ENCODE measurements at regions not wholly inside any gene's neighbourhood (a gene's known extent, or its start where the extent isn't known, plus 50 kb on each side); places are given as distances from the start of the nearest gene placed in this dataset.

GRCh38 chr17:71147906-71148305, 972.9 kb upstream of the SOX9 start:
- Histone ChIP-seq H3K79me2 (ENCODE audit: insufficient read depth, low read length) (no peaks in the 10 kb centered on the region), H3K9ac (ENCODE audit: low read length) (no peak overlapping the region), H4K20me1 (ENCODE audit: low read depth, low read length) (no peaks in the 10 kb centered on the region), H3F3A (ENCODE audit: insufficient read depth) (no peaks in the 10 kb centered on the region), H3K4me2 (ENCODE audit: low read depth, low read length, poor library complexity, severe bottlenecking) (no peak overlapping the region), H3K27ac (ENCODE audit: low read depth, low read length) (no peak overlapping the region), H2AFZ (ENCODE audit: low read depth, low read length, severe bottlenecking) (no peak overlapping the region), H3K9me2 (replicated peaks; ENCODE audit: insufficient read depth, low read length) (no peaks in the 10 kb centered on the region), H3K27me3 (ENCODE audit: low read length) (no peaks in the 10 kb centered on the region), H3K4me3 (ENCODE audit: insufficient read depth, low read length, poor library complexity, severe bottlenecking) (no peak overlapping the region), H3K9me3 (ENCODE audit: insufficient read depth, low read length) (no peaks in the 10 kb centered on the region), H3K36me3 (ENCODE audit: low read length) (no peaks in the 10 kb centered on the region)
- TF ChIP-seq EZH2phosphoT487 (conservative IDR thresholded peaks at IDR 0.05; ENCODE audit: low read length) (no peak), CTCF (IDR thresholded peaks at IDR 0.05; ENCODE audit: insufficient read depth, low read length, poor library complexity, severe bottlenecking) (no peak)

DNA sequence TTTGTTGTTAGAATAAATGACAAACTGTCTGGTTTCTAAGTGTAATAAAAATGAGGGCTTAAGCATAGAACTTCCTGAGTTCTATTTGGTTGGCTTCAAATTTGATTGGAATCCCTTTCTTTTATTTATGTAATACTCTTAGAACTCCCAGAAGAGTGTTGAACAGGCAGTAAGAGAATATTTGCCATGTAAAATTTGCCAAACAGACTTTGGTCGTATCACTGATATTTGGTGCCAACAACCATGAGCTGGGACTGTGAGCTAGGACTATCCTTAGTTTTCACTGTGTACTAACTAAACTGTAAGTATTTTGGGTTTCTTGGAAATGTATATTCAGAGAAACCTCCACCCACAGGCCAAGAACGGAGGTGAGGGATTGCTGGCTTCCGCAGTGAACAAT, 971.2 kb upstream of the SOX9 start:
- H3K9me3 ChIP-seq (ENCODE audit: insufficient read depth, low read length) = no peaks in the 10 kb centered on the region
- H3K27me3 ChIP-seq (ENCODE audit: low read length) = no peaks in the 10 kb centered on the region
- no peaks in the 10 kb centered on the region for H4K20me1 ChIP-seq (ENCODE audit: low read depth, low read length)
- no peaks in the 10 kb centered on the region for H3K79me2 ChIP-seq (ENCODE audit: insufficient read depth, low read length)
- no peak overlapping the region for H3K9ac ChIP-seq (ENCODE audit: low read length)
- no peak overlapping the region for H2AFZ ChIP-seq (ENCODE audit: low read depth, low read length, severe bottlenecking)
- no peaks in the 10 kb centered on the region for H3K36me3 ChIP-seq (ENCODE audit: low read length)
- no peak overlapping the region for H3K27ac ChIP-seq (ENCODE audit: low read depth, low read length)
- H3K4me2 ChIP-seq (ENCODE audit: low read depth, low read length, poor library complexity, severe bottlenecking) = no peak overlapping the region
- H3K4me3 ChIP-seq (ENCODE audit: insufficient read depth, low read length, poor library complexity, severe bottlenecking) = no peak overlapping the region
- H3F3A ChIP-seq (ENCODE audit: insufficient read depth) = no peaks in the 10 kb centered on the region
- TF ChIP-seq CTCF (IDR thresholded peaks at IDR 0.05; ENCODE audit: insufficient read depth, low read length, poor library complexity, severe bottlenecking) (no peak), EZH2phosphoT487 (conservative IDR thresholded peaks at IDR 0.05; ENCODE audit: low read length) (no peak)
- no peaks in the 10 kb centered on the region for H3K9me2 ChIP-seq (replicated peaks; ENCODE audit: insufficient read depth, low read length)

GRCh38 chr17:71157297-71157696, 963.5 kb upstream of the SOX9 start:
- Histone ChIP-seq H3K36me3 (ENCODE audit: low read length) (no peaks in the 10 kb centered on the region), H3K4me2 (ENCODE audit: low read depth, low read length, poor library complexity, severe bottlenecking) (no peak overlapping the region), H4K20me1 (ENCODE audit: low read depth, low read length) (no peaks in the 10 kb centered on the region)

More at GRCh38 chr17:71157297-71157696, 963.5 kb upstream of the SOX9 start:
- no peaks in the 10 kb centered on the region for H3K9me3 ChIP-seq (ENCODE audit: insufficient read depth, low read length)
- no peak for TF ChIP-seq EZH2phosphoT487 (conservative IDR thresholded peaks at IDR 0.05; ENCODE audit: low read length)
- no peak for TF ChIP-seq CTCF (IDR thresholded peaks at IDR 0.05; ENCODE audit: insufficient read depth, low read length, poor library complexity, severe bottlenecking)
- H3K4me3 ChIP-seq (ENCODE audit: insufficient read depth, low read length, poor library complexity, severe bottlenecking) = no peak overlapping the region
- H2AFZ ChIP-seq (ENCODE audit: low read depth, low read length, severe bottlenecking) = no peak overlapping the region
- H3K27ac ChIP-seq (ENCODE audit: low read depth, low read length) = no peak overlapping the region
- no peak overlapping the region for H3K9ac ChIP-seq (ENCODE audit: low read length)
- no peaks in the 10 kb centered on the region for H3K79me2 ChIP-seq (ENCODE audit: insufficient read depth, low read length)
- no peaks in the 10 kb centered on the region for H3K27me3 ChIP-seq (ENCODE audit: low read length)
- H3F3A ChIP-seq (ENCODE audit: insufficient read depth) = no peaks in the 10 kb centered on the region
- no peaks in the 10 kb centered on the region for H3K9me2 ChIP-seq (replicated peaks; ENCODE audit: insufficient read depth, low read length)
